Astrocyte of the hippocampus (primary cell): ENCODE measurements at regions not wholly inside any gene's neighbourhood (a gene's known extent, or its start where the extent isn't known, plus 50 kb on each side); places are given as distances from the start of the nearest gene placed in this dataset.

Experiments used
- DNase-seq: peaks from one replicate; pipeline ENCODE4 v3.0.0; 2011; ENCODE audit warnings: low read depth, low spot score

GRCh38 chr10:2733278-2733963, 333.9 kb upstream of the PFKP start:
- DNase-seq: no peak

GRCh38 chr10:2731940-2732339, 335.4 kb upstream of the PFKP start:
- DNase-seq: peak; percentile 3

GRCh38 chr10:2729197-2729596, 338.2 kb upstream of the PFKP start:
- DNase-seq: no peak

GRCh38 chr10:2728087-2728486, 339.3 kb upstream of the PFKP start:
- DNase-seq: no peak

GRCh38 chr10:2716596-2716995, 350.8 kb upstream of the PFKP start:
- DNase-seq: no peak

GRCh38 chr10:2714597-2714996, 352.8 kb upstream of the PFKP start:
- no peak for DNase-seq

- no peak for DNase-seq
Measured at GRCh38 chr10:2703953-2704352, 363.4 kb upstream of the PFKP start.

GRCh38 chr10:2701802-2702201, 365.5 kb upstream of the PFKP start:
- DNase-seq: no peak

- DNase-seq: no peak
Measured at GRCh38 chr10:2700626-2701305, 366.6 kb upstream of the PFKP start.

- no peak for DNase-seq
Measured at GRCh38 chr10:2688958-2689357, 378.4 kb upstream of the PFKP start.

GRCh38 chr10:2686691-2687090, 380.7 kb upstream of the PFKP start:
- no peak for DNase-seq

GRCh38 chr10:2682491-2682890, 384.9 kb upstream of the PFKP start:
- DNase-seq: no peak

GRCh38 chr10:2681891-2682290, 385.5 kb upstream of the PFKP start:
- DNase-seq: peak; percentile 2

GRCh38 chr10:2680821-2681220, 386.5 kb upstream of the PFKP start:
- DNase-seq: peak; percentile 1

GRCh38 chr10:2679646-2680045, 387.7 kb upstream of the PFKP start:
- no peak for DNase-seq

GRCh38 chr10:2676455-2676854, 390.9 kb upstream of the PFKP start:
- no peak for DNase-seq

- DNase-seq: no peak
Measured at GRCh38 chr10:2674451-2674850, 392.9 kb upstream of the PFKP start.

GRCh38 chr10:2670864-2671263, 396.5 kb upstream of the PFKP start:
- DNase-seq: no peak

GRCh38 chr10:2665772-2666171, 401.6 kb upstream of the PFKP start:
- DNase-seq: no peak

- DNase-seq: no peak
Measured at GRCh38 chr10:2660276-2660675, 407.1 kb upstream of the PFKP start.

- DNase-seq: no peak
Measured at GRCh38 chr10:2659660-2660209, 407.6 kb upstream of the PFKP start.

- no peak for DNase-seq
Measured at GRCh38 chr10:2658780-2659179, 408.6 kb upstream of the PFKP start.

- DNase-seq: no peak
Measured at GRCh38 chr10:2650328-2650727, 417.0 kb upstream of the PFKP start.
